Myocyte (in vitro differentiated cells): ENCODE measurements at regions not wholly inside any gene's neighbourhood (a gene's known extent, or its start where the extent isn't known, plus 50 kb on each side); places are given as distances from the start of the nearest gene placed in this dataset.
"Not testable (repeated sequence)": the region's sequence is repeated elsewhere in the genome, so short reads cannot be mapped to it uniquely, and the experiment has no call there.

Source experiments
- DNase-seq: peaks from one replicate; pipeline ENCODE4 v3.0.0-alpha.2; 2012; ENCODE audit warnings: low read depth

GRCh38 chr13:111584101-111584672, 263.7 kb downstream of the TEX29 start:
- DNase-seq = no peak

DNA sequence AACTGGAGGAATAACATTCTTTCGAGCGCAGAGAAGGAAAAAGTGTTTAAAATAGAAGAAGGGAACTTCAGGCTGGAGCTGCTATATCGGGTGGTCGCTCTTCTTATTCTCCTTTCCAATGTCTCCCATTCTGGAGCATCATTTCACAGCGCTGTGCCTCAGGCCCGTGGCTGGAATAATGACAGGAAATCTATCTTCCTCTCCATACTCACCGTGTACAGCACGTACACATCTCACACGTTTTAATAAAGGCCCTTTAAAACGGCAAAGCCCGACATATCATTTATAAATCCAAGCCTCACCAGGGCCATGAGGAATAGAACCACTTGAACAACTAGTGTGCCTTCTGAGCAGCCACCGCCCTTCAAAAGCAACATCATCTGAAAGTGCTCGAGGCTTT, 264.4 kb downstream of the TEX29 start:
- DNase-seq = no peak

GRCh38 chr13:111586291-111586690, 265.8 kb downstream of the TEX29 start:
- no peak for DNase-seq

DNA sequence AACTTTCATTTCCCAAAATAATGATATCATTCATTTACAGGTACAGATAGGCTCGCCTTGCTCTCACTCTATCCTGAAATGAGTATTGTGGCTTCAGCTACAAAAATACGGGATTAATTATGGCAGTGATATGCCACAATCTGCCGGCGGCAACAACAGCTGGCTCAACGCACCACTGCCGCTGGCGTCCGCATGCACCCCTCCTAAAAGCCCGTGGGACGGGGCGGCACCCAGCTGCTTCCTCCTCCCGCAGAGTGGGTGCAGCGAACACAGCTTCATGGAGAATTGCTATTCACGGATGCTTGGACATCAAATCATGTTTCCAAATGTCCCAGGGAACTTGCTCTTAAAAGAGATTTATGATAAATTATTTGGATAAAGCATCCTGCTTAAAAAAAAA, 266.8 kb downstream of the TEX29 start:
- DNase-seq = no peak

DNA sequence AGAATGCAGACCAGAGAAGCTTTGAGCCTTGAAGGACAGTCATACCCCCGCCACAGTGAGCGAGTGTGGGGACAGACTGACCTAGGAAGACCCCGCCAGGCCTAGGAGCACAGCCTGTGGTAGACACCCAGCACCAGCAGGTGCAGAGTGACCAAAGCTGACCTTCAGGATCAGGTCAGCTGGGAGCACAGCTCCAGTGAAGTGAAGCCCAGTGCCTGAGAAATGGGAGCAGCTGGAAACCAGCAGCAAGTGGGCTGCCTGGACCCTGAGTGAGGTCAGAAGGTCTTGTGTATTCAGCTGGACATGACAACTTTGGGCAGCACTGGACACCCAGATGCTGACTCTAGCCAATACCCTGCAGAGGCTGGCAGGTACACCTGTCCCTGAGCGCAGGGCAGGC, 268.9 kb downstream of the TEX29 start:
- DNase-seq = no peak

- DNase-seq = no peak
These were observed 269.6 kb downstream of the TEX29 start for GRCh38 chr13:111589992-111590391.

DNA sequence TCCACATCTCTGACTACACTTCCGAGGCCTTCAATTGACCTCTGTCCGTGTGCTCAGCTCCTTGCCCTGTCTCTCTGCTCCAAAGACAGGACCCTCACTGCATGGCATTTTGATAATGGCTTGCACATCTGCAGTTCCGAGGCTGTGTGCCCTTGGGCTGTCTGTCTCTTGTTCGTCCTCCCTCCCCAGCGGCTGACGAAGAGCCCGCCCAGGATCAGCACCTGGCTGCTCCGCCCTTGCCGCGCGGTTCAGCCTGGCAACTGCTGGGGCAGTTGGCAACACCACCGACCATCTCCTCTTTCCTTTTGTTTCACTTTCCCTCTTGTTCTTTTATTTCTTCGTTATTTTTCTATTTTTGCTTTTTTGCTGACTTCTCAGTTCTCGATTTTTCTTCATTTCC, 270.4 kb downstream of the TEX29 start:
- no peak for DNase-seq

DNA sequence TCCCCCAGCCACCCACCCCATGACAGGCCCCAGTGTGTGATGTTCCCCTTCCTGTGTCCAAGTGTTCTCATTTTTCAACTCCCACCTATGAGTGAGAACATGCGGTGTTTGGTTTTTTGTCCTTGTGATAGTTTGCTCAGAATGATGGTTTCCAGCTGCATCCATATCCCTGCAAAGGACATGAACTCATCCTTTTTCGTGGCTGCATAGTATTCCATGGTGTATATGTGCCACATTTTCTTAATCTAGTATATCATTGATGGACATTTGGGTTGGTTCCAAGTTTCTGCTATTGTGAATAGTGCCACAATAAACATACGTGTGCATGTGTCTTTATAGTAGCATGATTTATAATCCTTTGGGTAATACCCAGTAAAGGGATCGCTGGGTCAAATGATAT, 273.0 kb downstream of the TEX29 start:
- not testable (repeated sequence) for DNase-seq

- no peak for DNase-seq
These were observed 274.2 kb downstream of the TEX29 start for GRCh38 chr13:111594606-111595005.

- no peak for DNase-seq
These were observed 274.8 kb downstream of the TEX29 start for GRCh38 chr13:111595276-111595675.

DNA sequence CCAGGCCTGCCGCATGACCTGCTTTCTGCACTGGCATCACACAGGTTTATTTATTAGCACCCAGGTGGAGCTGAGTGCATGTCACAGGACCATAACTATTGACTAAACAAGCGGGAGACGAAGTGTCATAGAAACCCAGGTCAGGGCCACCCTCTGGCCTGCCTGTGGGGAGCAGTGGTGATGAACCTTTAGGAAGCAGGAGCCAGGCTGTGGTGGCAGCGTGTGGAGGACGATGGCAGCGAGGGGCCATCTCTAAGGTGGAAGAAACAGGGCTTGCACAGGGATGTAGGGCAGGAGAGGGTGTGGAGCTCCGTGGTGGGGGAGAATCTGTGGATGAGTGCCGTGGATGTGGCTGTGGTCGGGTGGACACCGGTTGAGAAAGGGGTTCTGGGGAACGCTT, 275.3 kb downstream of the TEX29 start:
- DNase-seq = no peak

DNA sequence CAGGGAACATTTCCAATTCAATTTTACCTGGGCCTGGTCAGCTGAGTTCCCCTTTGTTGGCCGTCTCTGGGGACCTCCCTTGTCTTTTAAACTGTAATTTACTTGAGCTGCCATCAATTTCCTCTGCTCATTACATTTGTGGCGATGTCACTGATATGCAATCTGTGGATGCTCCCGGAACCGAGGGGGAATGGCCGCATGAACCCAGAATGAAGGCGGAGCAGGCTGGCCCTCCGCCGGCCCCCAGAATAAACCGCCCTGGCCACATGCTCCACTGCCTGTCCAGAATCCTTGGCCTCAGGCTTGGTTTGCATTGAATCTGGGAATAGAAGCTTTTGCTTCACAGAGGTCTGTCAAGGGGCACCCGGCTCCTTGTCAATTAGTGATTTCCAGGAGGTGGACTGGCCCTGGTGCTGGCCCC, 276.8 kb downstream of the TEX29 start:
- DNase-seq = no peak

GRCh38 chr13:111597618-111598017, 277.2 kb downstream of the TEX29 start:
- DNase-seq = no peak

GRCh38 chr13:111598747-111599146, 278.3 kb downstream of the TEX29 start:
- no peak for DNase-seq

- no peak for DNase-seq
These were observed 279.3 kb downstream of the TEX29 start for GRCh38 chr13:111599791-111600190.

DNA sequence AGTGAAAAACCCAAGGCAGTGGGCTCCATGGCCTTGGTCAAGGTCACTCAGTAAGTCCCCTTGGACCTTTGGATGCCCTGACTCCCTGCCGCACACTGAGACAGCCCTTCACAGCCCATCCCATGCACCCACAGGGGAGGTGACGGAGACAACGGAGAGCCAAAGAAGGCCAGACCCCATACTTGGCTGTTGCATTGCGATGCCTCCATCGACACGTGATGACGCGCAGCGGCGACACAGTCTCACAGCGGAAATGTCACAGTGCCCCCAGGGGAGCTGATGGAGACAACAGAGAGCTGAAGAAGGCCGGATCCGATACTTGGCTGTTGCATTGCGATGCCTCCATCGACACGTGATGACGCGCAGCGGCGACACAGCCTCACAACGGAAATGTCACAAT, 282.4 kb downstream of the TEX29 start:
- DNase-seq = no peak

GRCh38 chr13:111604097-111604496, 283.7 kb downstream of the TEX29 start:
- no peak for DNase-seq

GRCh38 chr13:111608556-111608955, 288.1 kb downstream of the TEX29 start:
- no peak for DNase-seq

- no peak for DNase-seq
These were observed 289.2 kb downstream of the TEX29 start for GRCh38 chr13:111609631-111610030.

DNA sequence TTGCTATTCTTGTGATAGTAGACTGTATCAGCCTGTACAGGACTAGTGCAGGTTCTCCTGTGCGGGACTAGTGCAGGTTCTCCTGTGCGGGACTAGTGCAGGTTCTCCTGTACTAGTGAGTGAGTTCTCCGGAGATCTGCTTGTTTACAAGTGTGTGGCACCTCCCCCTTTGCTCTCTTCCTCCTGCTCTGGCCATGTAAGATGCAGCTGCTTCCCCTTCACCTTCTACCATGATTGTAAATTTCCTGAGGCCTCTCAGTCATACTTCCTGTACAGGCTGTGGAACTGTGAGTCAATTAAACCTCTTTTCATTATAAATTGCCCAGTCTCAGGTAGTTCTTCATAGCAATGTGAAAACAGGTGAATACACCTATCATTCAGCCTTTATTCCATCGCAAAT, 289.6 kb downstream of the TEX29 start:
- no peak for DNase-seq

DNA sequence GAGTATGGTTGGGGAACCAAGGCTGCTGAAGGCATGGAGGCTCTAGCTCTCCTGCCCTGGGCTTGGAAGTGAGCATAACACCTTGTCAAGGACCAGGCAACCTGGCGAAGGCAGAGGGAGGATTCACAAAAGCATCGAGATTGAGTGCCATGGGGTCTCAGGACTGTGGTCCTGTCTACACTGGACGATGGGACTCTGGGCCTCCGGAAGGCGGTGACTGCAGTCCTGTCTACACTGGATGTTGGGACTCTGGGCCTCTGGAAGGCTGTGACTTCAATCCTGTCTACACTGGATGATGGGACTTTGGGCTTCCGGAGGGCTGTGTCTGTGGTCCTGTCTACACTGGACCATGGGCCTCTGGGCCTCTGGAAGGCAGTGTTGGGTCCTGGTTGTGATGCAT, 290.4 kb downstream of the TEX29 start:
- no peak for DNase-seq

GRCh38 chr13:111611651-111612050, 291.2 kb downstream of the TEX29 start:
- no peak for DNase-seq

GRCh38 chr13:111612886-111613285, 292.4 kb downstream of the TEX29 start:
- no peak for DNase-seq

GRCh38 chr13:111614009-111614408, 293.6 kb downstream of the TEX29 start:
- no peak for DNase-seq
